Liver (tissue), 8 donors: ENCODE measurements at regions not wholly inside any gene's neighbourhood (a gene's known extent, or its start where the extent isn't known, plus 50 kb on each side); places are given as distances from the start of the nearest gene placed in this dataset.

ENCODE experiments used
- DNase-seq: peaks from one replicate; pipeline ENCODE4 v3.0.0-alpha.2; 2017; ENCODE audit warnings: low spot score
- H3K27ac ChIP-seq, 2 donors: one replicate each; pipeline ENCODE4 v1.7.0; 2013; ENCODE audit warnings: inconsistent platforms in 2 of 2, low read length in 2 of 2, control low read depth in 1 of 2, low read depth in 1 of 2, mild to moderate bottlenecking in 1 of 2
- H3K27me3 ChIP-seq, 4 donors: one replicate each; pipeline versions ENCODE4 v1.6.1 to v1.7.0; 2013; ENCODE audit warnings: low read length in 3 of 4, inconsistent platforms in 1 of 4, mild to moderate bottlenecking in 1 of 4, moderate library complexity in 1 of 4; ENCODE audit not compliant: control insufficient read depth in 4 of 4, insufficient read depth in 4 of 4
- H3K36me3 ChIP-seq, 4 donors: one replicate each; pipeline versions ENCODE4 v1.6.1 to v1.7.0; 2013; ENCODE audit warnings: low read length in 3 of 4, mild to moderate bottlenecking in 3 of 4, low read depth in 1 of 4, moderate library complexity in 1 of 4; ENCODE audit not compliant: control insufficient read depth in 4 of 4, insufficient read depth in 3 of 4
- H3K4me1 ChIP-seq, 4 donors: one replicate each; pipeline versions ENCODE4 v1.6.1 to v1.7.0; 2013; ENCODE audit warnings: low read length in 3 of 4, mild to moderate bottlenecking in 3 of 4, moderate library complexity in 1 of 4; ENCODE audit not compliant: control insufficient read depth in 4 of 4, insufficient read depth in 4 of 4
- H3K4me3 ChIP-seq, 3 donors: one replicate each; pipeline versions ENCODE4 v1.6.1 to v1.7.0; 2013; ENCODE audit warnings: low read length in 3 of 3, control low read depth in 1 of 3, low read depth in 1 of 3, mild to moderate bottlenecking in 1 of 3
- H3K9ac ChIP-seq, 2 donors: one replicate each; pipeline ENCODE4 v1.7.0; 2013; ENCODE audit warnings: low read length in 2 of 2, mild to moderate bottlenecking in 2 of 2, moderate library complexity in 2 of 2, control low read depth in 1 of 2, low read depth in 1 of 2
- H3K9me3 ChIP-seq, 4 donors: one replicate each; pipeline versions ENCODE4 v1.6.1 to v1.7.0; 2013; ENCODE audit warnings: low read length in 3 of 4; ENCODE audit not compliant: control insufficient read depth in 4 of 4
- ATF3 ChIP-seq: IDR thresholded peaks from 2 replicates; pipeline ENCODE4 v1.6.1; 2016; ENCODE audit warnings: antibody characterized with exemption
- CTCF ChIP-seq: fragments of 150-350 bp; IDR thresholded peaks from 2 replicates; pipeline ENCODE4 v1.5.1; 2017; ENCODE audit warnings: improper control_type of control experiment, low read depth, low read length; ENCODE audit not compliant: missing input control
- EGR1 ChIP-seq, 2 donors: IDR thresholded peaks; 2 replicates each; pipeline ENCODE4 v1.6.1; 2016 to 2018; ENCODE audit warnings: antibody characterized with exemption in 2 of 2, low read depth in 2 of 2
- FOXA1 ChIP-seq: IDR thresholded peaks from 2 replicates; pipeline ENCODE4 v1.6.1; 2016; ENCODE audit warnings: antibody characterized with exemption
- FOXA2 ChIP-seq: IDR thresholded peaks from 2 replicates; pipeline ENCODE4 v1.6.1; 2016; ENCODE audit warnings: antibody characterized with exemption
- GABPA ChIP-seq, 2 donors: IDR thresholded peaks in 1 of 2; conservative IDR thresholded peaks in 1 of 2; 2 replicates each; pipeline ENCODE4 v1.6.1; 2016; ENCODE audit warnings: antibody characterized with exemption in 2 of 2, mild to moderate bottlenecking in 1 of 2, moderate library complexity in 1 of 2
- HNF4A ChIP-seq, 2 donors: conservative IDR thresholded peaks; 2 replicates each; pipeline ENCODE4 v1.6.1; 2016; ENCODE audit warnings: antibody characterized with exemption in 2 of 2, mild to moderate bottlenecking in 2 of 2
- HNF4G ChIP-seq: IDR thresholded peaks from 2 replicates; pipeline ENCODE4 v1.6.1; 2016; ENCODE audit warnings: antibody characterized with exemption
- JUND ChIP-seq, 2 donors: IDR thresholded peaks; 2 replicates each; pipeline ENCODE4 v1.6.1; 2016; ENCODE audit warnings: antibody characterized with exemption in 2 of 2
- NR2F2 ChIP-seq: IDR thresholded peaks from 2 replicates; pipeline ENCODE4 v1.6.1; 2016; ENCODE audit warnings: antibody characterized with exemption
- RAD21 ChIP-seq, 2 donors: IDR thresholded peaks; 2 replicates each; pipeline ENCODE4 v1.6.1; 2016; ENCODE audit warnings: antibody characterized with exemption in 2 of 2, mild to moderate bottlenecking in 2 of 2
- REST ChIP-seq: IDR thresholded peaks from 2 replicates; pipeline ENCODE4 v1.6.1; 2016; ENCODE audit warnings: antibody characterized with exemption, mild to moderate bottlenecking
- RXRA ChIP-seq, 2 donors: IDR thresholded peaks; 2 replicates each; pipeline ENCODE4 v1.6.1; 2017 to 2018; ENCODE audit warnings: antibody characterized with exemption in 2 of 2, mild to moderate bottlenecking in 1 of 2
- SP1 ChIP-seq: IDR thresholded peaks from 2 replicates; pipeline ENCODE4 v1.6.1; 2018; ENCODE audit warnings: antibody characterized with exemption, mild to moderate bottlenecking
- TAF1 ChIP-seq: conservative IDR thresholded peaks from 2 replicates; pipeline ENCODE4 v1.6.1; 2016; ENCODE audit warnings: antibody characterized with exemption, mild to moderate bottlenecking
- YY1 ChIP-seq: IDR thresholded peaks from 2 replicates; pipeline ENCODE4 v1.6.1; 2016; ENCODE audit warnings: antibody characterized with exemption, mild to moderate bottlenecking
- WGBS: extraction: QIAGEN DNeasy Blood & Tissue Kit; methylation state at CpG from one replicate; pipeline ENCODE4 v1.1.7; 2013; 5-methylcytosine and 5-hydroxymethylcytosine counted together
- TF ChIP-seq, protein P1 (sequence below): IDR thresholded peaks from 2 replicates; pipeline ENCODE4 v1.6.1; 2016; ENCODE audit warnings: antibody characterized with exemption
- TF ChIP-seq, protein P2 (sequence below): IDR thresholded peaks from 2 replicates; pipeline ENCODE4 v1.6.1; 2016; ENCODE audit warnings: antibody characterized with exemption
- donor health status: healthy.
- donor health status: healthy.
- donor health status: healthy.
- donor health status: healthy.
- donor health status: healthy.

DNA sequence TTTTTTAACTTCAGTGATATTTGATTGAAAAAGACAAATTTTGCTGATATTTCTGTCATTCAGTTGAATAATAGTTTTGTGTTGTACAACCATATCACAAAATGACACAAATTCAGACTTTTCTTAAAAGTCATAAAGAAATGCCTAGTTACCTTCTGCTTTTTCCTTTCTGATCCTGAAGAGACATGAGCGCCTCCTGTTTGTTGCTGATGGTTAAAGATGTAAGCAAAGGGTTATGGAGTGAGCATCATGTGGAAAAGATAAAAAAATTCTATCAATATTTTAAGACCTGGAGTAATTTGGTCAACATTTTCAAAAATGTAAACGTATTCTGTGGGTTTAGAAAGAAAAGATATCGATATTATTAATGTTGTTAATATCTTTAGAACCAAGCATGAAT lies 669.9 kb upstream of the NR3C2 start:
- Histone ChIP-seq H3K9ac (no peak overlapping the region), H3K4me1 (no peaks in the 10 kb centered on the region), H3K4me3 (no peak overlapping the region), H3K9me3 (no peaks in the 10 kb centered on the region), H3K27me3 (no peaks in the 10 kb centered on the region), H3K27ac (no peak overlapping the region), H3K36me3 (no peaks in the 10 kb centered on the region)
- TF ChIP-seq REST (no peak), GABPA (IDR thresholded peaks at IDR 0.05 in 1 of 2, conservative IDR thresholded peaks at IDR 0.05 in 1 of 2) (no peak), FOXA2 (no peak), YY1 (no peak), ATF3 (no peak), SP1 (no peak), RXRA (IDR thresholded peaks at IDR 0.05) (no peak), HNF4A (conservative IDR thresholded peaks at IDR 0.05) (no peak), EGR1 (IDR thresholded peaks at IDR 0.05; ENCODE audit: low read depth in 2 of 2) (no peak)
- TF ChIP-seq, protein P1, sequence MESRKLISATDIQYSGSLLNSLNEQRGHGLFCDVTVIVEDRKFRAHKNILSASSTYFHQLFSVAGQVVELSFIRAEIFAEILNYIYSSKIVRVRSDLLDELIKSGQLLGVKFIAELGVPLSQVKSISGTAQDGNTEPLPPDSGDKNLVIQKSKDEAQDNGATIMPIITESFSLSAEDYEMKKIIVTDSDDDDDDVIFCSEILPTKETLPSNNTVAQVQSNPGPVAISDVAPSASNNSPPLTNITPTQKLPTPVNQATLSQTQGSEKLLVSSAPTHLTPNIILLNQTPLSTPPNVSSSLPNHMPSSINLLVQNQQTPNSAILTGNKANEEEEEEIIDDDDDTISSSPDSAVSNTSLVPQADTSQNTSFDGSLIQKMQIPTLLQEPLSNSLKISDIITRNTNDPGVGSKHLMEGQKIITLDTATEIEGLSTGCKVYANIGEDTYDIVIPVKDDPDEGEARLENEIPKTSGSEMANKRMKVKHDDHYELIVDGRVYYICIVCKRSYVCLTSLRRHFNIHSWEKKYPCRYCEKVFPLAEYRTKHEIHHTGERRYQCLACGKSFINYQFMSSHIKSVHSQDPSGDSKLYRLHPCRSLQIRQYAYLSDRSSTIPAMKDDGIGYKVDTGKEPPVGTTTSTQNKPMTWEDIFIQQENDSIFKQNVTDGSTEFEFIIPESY, result no peak
- TF ChIP-seq, protein P2, sequence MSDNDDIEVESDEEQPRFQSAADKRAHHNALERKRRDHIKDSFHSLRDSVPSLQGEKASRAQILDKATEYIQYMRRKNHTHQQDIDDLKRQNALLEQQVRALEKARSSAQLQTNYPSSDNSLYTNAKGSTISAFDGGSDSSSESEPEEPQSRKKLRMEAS, result no peak
- no peak for DNase-seq
- WGBS, result 59% methylated on average over 3 of the region's 3 CpGs

GRCh38 chr4:149110481-149110880 lies 668.3 kb upstream of the NR3C2 start:
- WGBS, result 61% methylated on average over 3 of the region's 3 CpGs
- Histone ChIP-seq H3K9me3 (no peaks in the 10 kb centered on the region), H3K4me3 (no peak overlapping the region), H3K4me1 (no peaks in the 10 kb centered on the region), H3K27ac (no peak overlapping the region), H3K36me3 (no peaks in the 10 kb centered on the region), H3K27me3 (no peaks in the 10 kb centered on the region), H3K9ac (no peak overlapping the region)
- DNase-seq, result no peak
- no peak for TF ChIP-seq NR2F2
- TF ChIP-seq RAD21 (IDR thresholded peaks at IDR 0.05), result no peak
- TF ChIP-seq REST, result no peak
- no peak for TF ChIP-seq ATF3
- no peak for TF ChIP-seq SP1
- no peak for TF ChIP-seq HNF4A (conservative IDR thresholded peaks at IDR 0.05)
- TF ChIP-seq HNF4G, result no peak
- TF ChIP-seq RXRA (IDR thresholded peaks at IDR 0.05), result no peak
- TF ChIP-seq GABPA (IDR thresholded peaks at IDR 0.05 in 1 of 2, conservative IDR thresholded peaks at IDR 0.05 in 1 of 2), result no peak
- TF ChIP-seq, protein P2, result no peak
- no peak for TF ChIP-seq TAF1
- TF ChIP-seq JUND (IDR thresholded peaks at IDR 0.05), result no peak
- TF ChIP-seq FOXA2, result no peak
- TF ChIP-seq CTCF, result no peak
- no peak for TF ChIP-seq YY1
- TF ChIP-seq FOXA1, result no peak
